ENCODE measurements at regions not wholly inside any gene's neighbourhood (a gene's known extent, or its start where the extent isn't known, plus 50 kb on each side); places are given as distances from the start of the nearest gene placed in this dataset.

DNA sequence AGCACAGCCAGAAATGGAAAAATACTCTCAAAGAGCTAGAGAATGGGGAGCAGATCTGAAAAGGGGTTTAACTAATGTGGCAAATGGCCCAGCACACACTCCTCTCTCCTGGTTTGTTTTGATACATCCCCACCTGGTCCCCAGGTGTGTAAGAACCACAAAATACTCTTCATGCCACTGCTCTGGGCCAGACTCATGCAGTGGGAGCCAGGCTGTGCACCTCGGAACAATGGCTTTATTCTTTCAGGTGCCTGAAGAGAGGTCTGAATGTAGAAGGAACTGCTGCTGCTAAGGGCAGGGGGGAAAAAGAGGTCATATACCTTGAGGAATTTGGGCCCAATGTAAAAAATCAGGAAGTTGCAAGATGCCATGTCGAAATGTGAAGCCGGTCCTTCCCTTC, 123.9 kb upstream of the ADAMTSL1 start:
- TF ChIP-seq SRF (IDR thresholded peaks at IDR 0.05; ENCODE audit: low read depth) (no peak), SP1 (IDR thresholded peaks at IDR 0.05; ENCODE audit: low read depth) (no peak)
- Histone ChIP-seq H3K9me3 (ENCODE audit: control insufficient read depth in 1 of 2, insufficient read depth in 1 of 2, low read depth in 1 of 2, low read length in 2 of 2) (no peaks in the 10 kb centered on the region), H2AFZ (ENCODE audit: low read depth, low read length, poor library complexity, severe bottlenecking) (no peak overlapping the region), H3K9ac (ENCODE audit: low read length) (no peak overlapping the region), H3K27ac (ENCODE audit: low read depth, low read length) (no peak overlapping the region), H4K20me1 (ENCODE audit: insufficient read depth) (no peaks in the 10 kb centered on the region), H3K79me2 (ENCODE audit: insufficient read depth, low read length) (no peaks in the 10 kb centered on the region), H3K4me3 (replicated peaks in 1 of 2; ENCODE audit: low read depth in 1 of 2, low read length in 2 of 2) (no peak overlapping the region), H3K36me3 (ENCODE audit: control insufficient read depth in 1 of 2, insufficient read depth in 2 of 2, low read length in 2 of 2) (no peaks in the 10 kb centered on the region), H3K9me2 (ENCODE audit: insufficient read depth) (no peaks in the 10 kb centered on the region), H3K27me3 (ENCODE audit: insufficient read depth, low read length) (no peaks in the 10 kb centered on the region), H3K4me2 (ENCODE audit: low read length) (no peak overlapping the region), H3K4me1 (ENCODE audit: control insufficient read depth in 1 of 2, insufficient read depth in 2 of 2, low read length in 2 of 2) (no peaks in the 10 kb centered on the region)
- ChIA-PET CTCF (no interaction called here), RAD21 (ENCODE audit: low non-redundant PET in 1 of 2, low total read pairs in 2 of 2, uncharacterized antibody in 2 of 2, unreplicated experiment in 2 of 2) (no interaction called here), POLR2A (no interaction called here)
- no TSS peak for BruUV-seq (replicated peaks)
- intact Hi-C loops (cut with micrococcal nuclease) = no loop called here
- no peak for DNase-seq (ENCODE audit: low read depth, low spot score)
- ATAC-seq = no peak

DNA sequence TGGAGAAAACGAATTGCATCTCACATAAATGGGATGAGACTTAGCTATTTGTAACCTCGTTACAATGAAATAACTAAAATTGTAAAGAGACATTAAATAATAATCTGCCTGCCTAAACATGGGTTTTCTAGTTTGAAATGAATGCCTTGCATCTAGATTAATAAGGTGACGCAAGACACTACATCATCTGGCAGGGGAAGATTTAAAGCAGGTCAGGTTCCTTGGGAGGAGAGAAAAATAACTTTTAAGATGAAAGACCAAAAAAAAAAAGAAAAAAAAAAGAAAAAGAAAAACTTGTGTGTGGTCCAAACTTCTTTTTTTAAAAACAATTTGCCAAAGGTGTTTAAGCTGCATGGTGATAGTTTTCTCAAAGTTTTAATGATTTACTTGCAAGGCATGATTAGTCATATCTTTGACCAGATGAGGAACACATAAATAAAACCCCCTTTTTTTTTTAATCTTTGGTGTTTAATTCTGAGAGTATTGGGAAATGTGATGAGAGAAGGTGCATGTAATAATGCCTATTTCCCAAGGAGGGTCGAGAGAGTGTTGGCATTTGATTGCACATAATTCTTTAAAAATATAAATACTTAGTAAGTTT, 122.9 kb upstream of the ADAMTSL1 start:
- Histone ChIP-seq H3K4me2 (ENCODE audit: low read length) (no peak overlapping the region), H4K20me1 (ENCODE audit: insufficient read depth) (no peaks in the 10 kb centered on the region), H3K4me1 (ENCODE audit: control insufficient read depth in 1 of 2, insufficient read depth in 2 of 2, low read length in 2 of 2) (no peaks in the 10 kb centered on the region), H3K27me3 (ENCODE audit: insufficient read depth, low read length) (no peaks in the 10 kb centered on the region), H3K27ac (ENCODE audit: low read depth, low read length) (no peak overlapping the region), H3K9me2 (ENCODE audit: insufficient read depth) (no peaks in the 10 kb centered on the region), H3K79me2 (ENCODE audit: insufficient read depth, low read length) (no peaks in the 10 kb centered on the region), H3K9ac (ENCODE audit: low read length) (no peak overlapping the region), H3K4me3 (replicated peaks in 1 of 2; ENCODE audit: low read depth in 1 of 2, low read length in 2 of 2) (no peak overlapping the region), H3K36me3 (ENCODE audit: control insufficient read depth in 1 of 2, insufficient read depth in 2 of 2, low read length in 2 of 2) (no peaks in the 10 kb centered on the region), H2AFZ (ENCODE audit: low read depth, low read length, poor library complexity, severe bottlenecking) (no peak overlapping the region), H3K9me3 (ENCODE audit: control insufficient read depth in 1 of 2, insufficient read depth in 1 of 2, low read depth in 1 of 2, low read length in 2 of 2) (no peaks in the 10 kb centered on the region)
- DNase-seq (ENCODE audit: low read depth, low spot score) (no peak), ATAC-seq (no peak)
- BruUV-seq (replicated peaks) = no TSS peak
- ChIA-PET CTCF (no interaction called here), RAD21 (ENCODE audit: low non-redundant PET in 1 of 2, low total read pairs in 2 of 2, uncharacterized antibody in 2 of 2, unreplicated experiment in 2 of 2) (no interaction called here), POLR2A (no interaction called here)
- intact Hi-C loops (cut with micrococcal nuclease) = no loop called here
- TF ChIP-seq ELF1 (IDR thresholded peaks at IDR 0.05; ENCODE audit: borderline replicate concordance, low read depth) (no peak), YY1 (IDR thresholded peaks at IDR 0.05; ENCODE audit: extremely low read depth, insufficient replicate concordance, low read depth, low read length) (no peak), FOSL1 (IDR thresholded peaks at IDR 0.05; ENCODE audit: low read depth) (no peak)
- TF ChIP-seq, protein P1, sequence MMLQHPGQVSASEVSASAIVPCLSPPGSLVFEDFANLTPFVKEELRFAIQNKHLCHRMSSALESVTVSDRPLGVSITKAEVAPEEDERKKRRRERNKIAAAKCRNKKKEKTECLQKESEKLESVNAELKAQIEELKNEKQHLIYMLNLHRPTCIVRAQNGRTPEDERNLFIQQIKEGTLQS (IDR thresholded peaks at IDR 0.05) = no peak
